ENCODE measurements at regions not wholly inside any gene's neighbourhood (a gene's known extent, or its start where the extent isn't known, plus 50 kb on each side); places are given as distances from the start of the nearest gene placed in this dataset.

DNA sequence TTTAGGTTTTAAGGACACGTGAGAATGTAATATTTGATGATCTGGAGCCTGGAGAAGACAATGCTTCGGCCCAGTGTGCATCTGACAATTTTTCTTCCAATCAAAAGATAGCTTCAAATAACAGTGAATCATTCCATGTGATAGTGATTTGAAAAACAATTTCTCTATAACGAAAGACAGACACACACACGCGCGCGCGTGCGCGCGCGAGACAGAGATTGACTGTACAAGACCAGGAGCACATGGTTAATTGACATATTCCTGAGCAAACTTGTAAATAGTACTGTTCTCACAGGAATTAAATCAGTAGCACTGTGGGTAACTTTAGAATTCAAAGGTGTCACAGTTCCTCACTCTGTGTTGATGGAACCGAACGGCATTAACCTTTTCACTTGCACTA lies 287.5 kb upstream of the LMO3 start:
- TF ChIP-seq, protein P1, sequence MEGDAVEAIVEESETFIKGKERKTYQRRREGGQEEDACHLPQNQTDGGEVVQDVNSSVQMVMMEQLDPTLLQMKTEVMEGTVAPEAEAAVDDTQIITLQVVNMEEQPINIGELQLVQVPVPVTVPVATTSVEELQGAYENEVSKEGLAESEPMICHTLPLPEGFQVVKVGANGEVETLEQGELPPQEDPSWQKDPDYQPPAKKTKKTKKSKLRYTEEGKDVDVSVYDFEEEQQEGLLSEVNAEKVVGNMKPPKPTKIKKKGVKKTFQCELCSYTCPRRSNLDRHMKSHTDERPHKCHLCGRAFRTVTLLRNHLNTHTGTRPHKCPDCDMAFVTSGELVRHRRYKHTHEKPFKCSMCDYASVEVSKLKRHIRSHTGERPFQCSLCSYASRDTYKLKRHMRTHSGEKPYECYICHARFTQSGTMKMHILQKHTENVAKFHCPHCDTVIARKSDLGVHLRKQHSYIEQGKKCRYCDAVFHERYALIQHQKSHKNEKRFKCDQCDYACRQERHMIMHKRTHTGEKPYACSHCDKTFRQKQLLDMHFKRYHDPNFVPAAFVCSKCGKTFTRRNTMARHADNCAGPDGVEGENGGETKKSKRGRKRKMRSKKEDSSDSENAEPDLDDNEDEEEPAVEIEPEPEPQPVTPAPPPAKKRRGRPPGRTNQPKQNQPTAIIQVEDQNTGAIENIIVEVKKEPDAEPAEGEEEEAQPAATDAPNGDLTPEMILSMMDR (IDR thresholded peaks at IDR 0.05), result no peak

DNA sequence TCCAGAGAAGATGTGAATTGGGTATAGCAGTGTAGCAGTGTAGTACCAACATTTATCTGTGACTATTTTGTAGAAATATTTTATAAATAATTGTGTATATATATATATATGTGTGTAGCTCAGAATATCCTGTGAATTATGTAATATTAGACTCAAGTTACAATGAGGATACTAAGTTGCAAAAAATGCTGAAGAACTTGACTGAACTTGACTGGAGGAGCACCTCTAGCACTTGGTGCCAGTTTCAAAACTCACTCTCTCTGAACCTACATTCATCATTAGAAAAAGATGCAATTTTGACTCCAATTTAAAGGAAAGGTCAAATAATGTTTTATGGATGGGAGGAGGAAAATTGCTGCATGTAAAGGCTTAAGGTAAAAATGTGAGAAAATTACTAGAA lies 285.7 kb upstream of the LMO3 start:
- TF ChIP-seq, protein P1 (IDR thresholded peaks at IDR 0.05), result no peak

DNA sequence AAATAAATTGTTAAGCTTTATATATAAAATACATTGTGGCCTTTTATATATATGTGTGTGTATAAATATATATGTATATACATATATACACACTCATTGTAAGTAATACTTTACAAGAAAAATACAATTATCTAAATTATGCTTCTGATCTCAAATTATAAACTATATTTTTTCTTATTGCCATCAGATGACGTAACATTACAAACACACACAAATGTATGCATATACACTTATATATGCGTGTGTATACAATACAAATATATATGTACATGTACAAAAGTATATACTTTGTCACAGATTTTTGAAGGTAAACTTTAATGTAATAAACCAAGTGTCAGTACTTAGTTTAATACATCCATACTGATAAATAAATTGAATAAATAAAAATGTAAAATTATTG lies 278.9 kb upstream of the LMO3 start:
- TF ChIP-seq, protein P1 (IDR thresholded peaks at IDR 0.05), result no peak

DNA sequence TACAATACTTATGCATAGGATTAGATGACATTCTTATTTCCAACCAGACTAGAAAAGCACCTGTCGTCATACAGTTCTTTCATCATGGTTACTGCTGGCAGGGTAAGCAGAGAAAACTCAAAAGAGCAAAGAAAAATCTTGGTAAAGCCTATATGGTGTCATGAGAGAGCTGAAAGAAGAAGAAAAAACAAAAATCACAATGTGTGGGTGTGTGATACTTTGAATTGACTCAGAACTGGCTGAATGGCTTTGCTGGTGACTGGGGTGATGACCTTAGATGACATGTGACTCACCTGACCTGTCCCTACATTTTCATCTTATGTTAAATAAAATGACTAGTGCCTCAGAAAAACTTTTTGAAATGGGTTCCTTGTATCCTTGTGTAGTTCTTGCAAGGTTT lies 278.1 kb upstream of the LMO3 start:
- TF ChIP-seq, protein P1 (IDR thresholded peaks at IDR 0.05), result no peak

DNA sequence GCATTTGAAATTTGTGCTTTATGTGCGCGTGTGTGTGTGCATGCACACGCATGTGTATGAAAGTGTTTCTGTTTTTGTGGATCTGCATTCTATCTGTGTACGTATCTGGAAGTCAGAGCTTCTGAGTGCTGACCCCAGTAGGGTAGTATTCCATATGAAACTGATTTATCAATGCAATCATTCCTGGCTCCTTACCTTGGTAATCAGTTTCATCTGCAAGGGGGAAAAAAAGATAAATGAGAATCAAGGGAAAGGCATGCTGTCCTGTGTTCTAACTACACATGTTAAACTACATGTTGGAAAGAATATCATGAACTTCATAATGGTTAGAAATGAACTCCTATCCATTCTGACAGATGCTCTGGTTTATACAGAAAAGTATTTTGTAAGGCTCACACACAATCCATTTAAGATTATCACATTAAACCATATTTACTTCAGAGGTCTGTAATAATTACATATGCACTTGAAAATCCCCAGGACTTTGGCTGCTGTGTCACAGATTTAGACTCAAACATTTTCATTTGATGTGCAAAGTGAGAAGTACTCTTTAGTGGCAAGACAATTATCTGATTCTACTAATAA lies 276.1 kb upstream of the LMO3 start:
- TF ChIP-seq, protein P1 (IDR thresholded peaks at IDR 0.05), result no peak

DNA sequence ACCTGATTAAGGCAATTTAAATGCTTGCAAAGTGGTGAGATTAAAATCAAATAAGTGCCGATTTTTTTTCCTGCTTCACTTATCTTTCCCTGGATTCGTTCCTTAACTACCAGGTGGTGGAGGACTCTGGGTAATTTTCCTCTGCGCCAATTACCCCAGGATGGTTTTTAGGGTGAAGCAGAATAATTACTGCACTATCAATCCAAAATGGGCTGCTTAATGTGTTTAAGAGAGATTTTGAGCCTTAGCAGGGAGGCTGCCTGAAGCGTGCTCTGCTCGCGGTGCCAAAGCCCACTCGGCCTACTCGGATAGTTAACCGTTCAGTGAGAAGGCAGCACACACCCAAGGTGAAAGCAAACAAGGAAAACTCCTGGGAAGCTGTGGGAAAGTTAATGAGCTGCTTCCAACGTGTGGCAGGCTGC lies 274.9 kb upstream of the LMO3 start:
- TF ChIP-seq, protein P1 (IDR thresholded peaks at IDR 0.05), result no peak

DNA sequence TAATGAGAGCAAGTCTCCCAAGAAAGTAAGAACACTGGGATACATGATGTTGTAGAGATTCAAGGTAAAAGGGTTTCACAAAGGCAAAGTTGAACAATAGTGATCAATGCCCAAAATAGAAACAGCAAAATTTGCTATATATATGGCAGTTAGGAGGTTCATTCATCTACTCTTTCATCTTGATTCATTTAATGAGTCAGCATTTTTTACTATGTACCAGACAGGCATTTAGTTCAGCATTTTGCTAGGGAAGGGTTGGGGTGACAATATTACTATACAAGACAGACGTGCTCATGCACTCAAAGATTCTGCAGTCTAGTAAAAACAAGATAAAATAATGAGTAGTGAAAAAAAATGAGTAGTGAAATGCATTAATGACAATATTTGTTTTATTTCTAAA lies 264.9 kb upstream of the LMO3 start:
- TF ChIP-seq, protein P1 (IDR thresholded peaks at IDR 0.05), result no peak

DNA sequence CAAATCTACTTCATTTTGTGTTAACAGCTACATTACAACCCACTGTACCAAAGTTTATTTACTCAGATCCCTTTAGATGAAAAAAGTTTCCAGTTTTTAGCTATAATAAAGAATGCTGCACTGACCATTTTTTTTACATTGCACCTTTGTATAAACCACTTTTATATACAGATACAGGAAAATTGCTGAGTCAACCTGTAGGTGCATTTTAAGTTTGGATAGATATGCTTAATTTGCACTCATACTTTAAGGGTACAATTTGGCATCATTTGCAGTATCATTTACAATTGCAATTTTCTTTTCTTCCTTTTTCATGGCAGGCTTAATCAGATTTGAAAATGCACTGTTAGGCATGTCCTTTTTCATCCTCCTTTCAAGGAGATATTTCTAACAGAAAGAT lies 257.8 kb upstream of the LMO3 start:
- TF ChIP-seq, protein P1 (IDR thresholded peaks at IDR 0.05), result no peak

Data from LNCAP (cell line).